22Rv1 (cell line): ENCODE measurements at regions not wholly inside any gene's neighbourhood (a gene's known extent, or its start where the extent isn't known, plus 50 kb on each side); places are given as distances from the start of the nearest gene placed in this dataset.

ENCODE experiments used
- H3K27ac ChIP-seq: fragments of 450-650 bp; 2 replicates; pipeline ENCODE4 v1.5.1; 2017
- ZFX ChIP-seq: fragments of 450-650 bp; IDR thresholded peaks from 2 replicates; pipeline ENCODE4 v1.6.1; 2017; ENCODE audit warnings: antibody characterized with exemption, borderline replicate concordance
- TF ChIP-seq, protein P1 (sequence below): fragments of 450-650 bp; IDR thresholded peaks from 2 replicates; pipeline ENCODE4 v1.5.1; 2017; ENCODE audit warnings: mild to moderate bottlenecking

- TF ChIP-seq, protein P1, sequence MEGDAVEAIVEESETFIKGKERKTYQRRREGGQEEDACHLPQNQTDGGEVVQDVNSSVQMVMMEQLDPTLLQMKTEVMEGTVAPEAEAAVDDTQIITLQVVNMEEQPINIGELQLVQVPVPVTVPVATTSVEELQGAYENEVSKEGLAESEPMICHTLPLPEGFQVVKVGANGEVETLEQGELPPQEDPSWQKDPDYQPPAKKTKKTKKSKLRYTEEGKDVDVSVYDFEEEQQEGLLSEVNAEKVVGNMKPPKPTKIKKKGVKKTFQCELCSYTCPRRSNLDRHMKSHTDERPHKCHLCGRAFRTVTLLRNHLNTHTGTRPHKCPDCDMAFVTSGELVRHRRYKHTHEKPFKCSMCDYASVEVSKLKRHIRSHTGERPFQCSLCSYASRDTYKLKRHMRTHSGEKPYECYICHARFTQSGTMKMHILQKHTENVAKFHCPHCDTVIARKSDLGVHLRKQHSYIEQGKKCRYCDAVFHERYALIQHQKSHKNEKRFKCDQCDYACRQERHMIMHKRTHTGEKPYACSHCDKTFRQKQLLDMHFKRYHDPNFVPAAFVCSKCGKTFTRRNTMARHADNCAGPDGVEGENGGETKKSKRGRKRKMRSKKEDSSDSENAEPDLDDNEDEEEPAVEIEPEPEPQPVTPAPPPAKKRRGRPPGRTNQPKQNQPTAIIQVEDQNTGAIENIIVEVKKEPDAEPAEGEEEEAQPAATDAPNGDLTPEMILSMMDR = no peak
- TF ChIP-seq ZFX = no peak
- H3K27ac ChIP-seq = peak overlapping the region; percentile 64
These were observed 922.2 kb upstream of the MAP3K7 start for GRCh38 chr6:91509039-91509438.

- TF ChIP-seq ZFX = no peak
- TF ChIP-seq, protein P1 = no peak
- peak overlapping the region; percentile 61 for H3K27ac ChIP-seq
These were observed 919.6 kb upstream of the MAP3K7 start for GRCh38 chr6:91506509-91506908.

GRCh38 chr6:91505199-91505598, 918.3 kb upstream of the MAP3K7 start:
- H3K27ac ChIP-seq = no peak overlapping the region
- TF ChIP-seq, protein P1 = no peak
- TF ChIP-seq ZFX = no peak

DNA sequence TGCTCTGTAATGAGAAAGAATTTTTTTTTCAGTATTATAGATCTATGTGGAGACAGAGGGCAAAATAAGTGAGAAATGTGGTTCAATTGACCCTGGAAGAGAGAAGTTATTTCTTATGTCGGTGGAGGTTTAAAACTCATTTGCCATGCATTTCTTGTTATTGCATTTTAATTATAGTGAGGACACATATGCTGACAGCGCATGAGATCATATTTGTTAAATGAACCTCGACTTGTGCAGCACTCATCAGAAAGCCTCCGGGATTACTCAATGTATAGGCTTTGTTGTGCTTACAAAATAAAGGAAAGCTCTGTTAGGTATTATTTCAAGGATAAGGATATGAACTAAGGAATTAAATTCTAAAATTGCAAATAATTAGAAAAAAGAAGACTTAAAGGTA, 915.1 kb upstream of the MAP3K7 start:
- TF ChIP-seq ZFX = no peak
- TF ChIP-seq, protein P1 = no peak
- H3K27ac ChIP-seq = no peak overlapping the region

DNA sequence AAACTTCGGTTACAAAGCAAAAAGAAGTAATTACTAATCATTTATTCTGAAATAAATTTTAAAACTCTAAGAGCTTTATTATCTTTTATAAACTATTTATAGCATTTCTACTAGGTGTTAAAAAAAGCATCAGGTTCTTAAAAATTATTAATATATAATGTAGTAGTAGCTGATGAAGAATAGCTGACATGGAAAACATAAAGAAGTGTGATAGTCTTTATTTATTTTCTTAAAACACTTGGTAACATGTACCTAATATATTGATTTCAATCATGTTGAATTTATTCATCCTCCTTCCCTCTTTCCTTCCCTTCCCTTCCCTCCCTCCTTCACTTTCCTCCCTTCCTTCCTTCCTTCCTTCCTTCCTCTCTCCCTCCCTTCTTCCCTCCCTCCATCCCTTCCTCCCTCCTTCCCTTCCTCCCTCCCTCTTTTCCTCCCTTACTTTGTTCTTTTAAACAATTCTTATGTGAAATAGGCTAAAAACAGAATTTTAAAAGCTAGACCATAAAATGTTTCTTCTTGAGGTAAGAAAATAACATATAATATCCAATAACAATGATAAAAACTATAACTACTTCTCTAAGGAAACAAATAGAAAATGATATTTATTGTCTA, 913.9 kb upstream of the MAP3K7 start:
- H3K27ac ChIP-seq = no peak overlapping the region

DNA sequence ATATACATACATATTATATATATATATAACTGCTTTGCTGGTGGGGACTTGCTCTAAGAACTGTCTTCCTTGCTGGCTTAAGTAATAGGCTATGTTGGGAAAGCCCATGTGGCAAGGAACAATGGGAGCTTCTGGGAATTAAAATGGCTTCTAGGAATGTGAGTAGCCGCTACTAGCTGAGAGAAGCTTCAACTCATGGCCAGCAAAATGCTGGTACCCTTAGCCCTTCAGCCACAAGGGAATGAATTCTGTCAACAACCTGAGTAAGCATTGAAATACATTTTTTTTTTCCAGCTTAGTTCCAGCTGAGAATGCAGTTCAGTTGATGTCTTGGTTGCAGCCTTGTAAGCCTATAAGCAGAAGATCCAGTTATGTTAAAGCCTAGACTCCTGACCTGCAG, 911.7 kb upstream of the MAP3K7 start:
- no peak overlapping the region for H3K27ac ChIP-seq
- TF ChIP-seq ZFX = no peak
- TF ChIP-seq, protein P1 = no peak

More for the DNA sequence above, 913.9 kb upstream of the MAP3K7 start:
- TF ChIP-seq, protein P1 = no peak
- no peak for TF ChIP-seq ZFX

- no peak for TF ChIP-seq ZFX
- TF ChIP-seq, protein P1 = no peak
- H3K27ac ChIP-seq = no peak overlapping the region
These were observed 910.9 kb upstream of the MAP3K7 start for GRCh38 chr6:91497770-91498169.
